IMR-90 (cell line): ENCODE measurements at regions not wholly inside any gene's neighbourhood (a gene's known extent, or its start where the extent isn't known, plus 50 kb on each side); places are given as distances from the start of the nearest gene placed in this dataset.

Experiments
- ATAC-seq: fragments of 200-7000 bp; cut with Tn5 transposase; 2 replicates; pipeline ENCODE4 v1.9.1; 2020; ENCODE audit warnings: low read depth, mild to moderate bottlenecking, moderate library complexity
- BruUV-seq: library from RNA; stranded (reverse); fragments of 400-500 nt; replicated peaks from 2 replicates; lab custom pipeline; 2021; lab: Mats Ljungman, UMichigan
- CTCF ChIA-PET: fragments of 300-600 bp; formaldehyde crosslinking; extraction: SDS; loops from one replicate; lab custom pipeline; 2021; ENCODE audit warnings: antibody characterized with exemption; lab: Yijun Ruan, JAX
- POLR2A ChIA-PET: fragments of 300-600 bp; sonication (Branson Sonifier 250); formaldehyde crosslinking; loops from one replicate; lab custom pipeline; 2022; ENCODE audit warnings: antibody characterized with exemption; ENCODE audit not compliant: unreplicated experiment; lab: Charles Lee
- DNase-seq: peaks from one replicate; pipeline ENCODE4 v3.0.0; 2013
- H2AFZ ChIP-seq: replicated peaks from 2 replicates; pipeline ENCODE3; 2013; ENCODE audit warnings: low read length, mild to moderate bottlenecking; ENCODE audit not compliant: poor library complexity
- H2AK5ac ChIP-seq: 2 replicates; pipeline ENCODE4 v1.6.1; 2013; ENCODE audit warnings: low read depth, low read length, inconsistent platforms
- H2AK9ac ChIP-seq: replicated peaks from 2 replicates; pipeline ENCODE3; 2013; ENCODE audit warnings: mild to moderate bottlenecking, low read depth, low read length, moderate library complexity; ENCODE audit not compliant: poor library complexity
- H2BK120ac ChIP-seq: 2 replicates; pipeline ENCODE4 v1.6.1; 2013; ENCODE audit warnings: low read depth, low read length, inconsistent platforms
- H2BK15ac ChIP-seq: 3 replicates; pipeline ENCODE4 v1.6.1; 2013; ENCODE audit warnings: low read depth, low read length, inconsistent platforms
- H2BK20ac ChIP-seq: 2 replicates; pipeline ENCODE4 v1.6.1; 2013; ENCODE audit warnings: low read depth, mild to moderate bottlenecking, inconsistent platforms, low read length, moderate library complexity
- H2BK5ac ChIP-seq: 2 replicates; pipeline ENCODE4 v1.6.1; 2013; ENCODE audit warnings: mild to moderate bottlenecking, low read depth, low read length, inconsistent platforms; ENCODE audit not compliant: poor library complexity, severe bottlenecking
- H3K14ac ChIP-seq: replicated peaks from 2 replicates; pipeline ENCODE4 v1.6.1; 2013; ENCODE audit warnings: low read depth, low read length, inconsistent platforms
- H3K18ac ChIP-seq: 2 replicates; pipeline ENCODE4 v1.6.1; 2013; ENCODE audit warnings: low read depth, low read length, control low read depth
- H3K23ac ChIP-seq: 2 replicates; pipeline ENCODE4 v1.6.1; 2013; ENCODE audit warnings: low read depth, low read length, inconsistent platforms
- H3K27ac ChIP-seq: 2 replicates; pipeline ENCODE4 v1.5.1; 2013; ENCODE audit warnings: mild to moderate bottlenecking, control low read depth, low read length; ENCODE audit not compliant: insufficient read depth
- H3K27me3 ChIP-seq: 2 replicates; pipeline ENCODE4 v1.6.1; 2013; ENCODE audit warnings: low read length; ENCODE audit not compliant: control insufficient read depth, insufficient read depth
- H3K36me3 ChIP-seq: 2 replicates; pipeline ENCODE4 v1.6.1; 2013; ENCODE audit warnings: low read length, mixed read lengths; ENCODE audit not compliant: control insufficient read depth, insufficient read depth
- H3K4ac ChIP-seq: 2 replicates; pipeline ENCODE4 v1.6.1; 2013; ENCODE audit warnings: low read depth, low read length, inconsistent platforms
- H3K4me1 ChIP-seq: 2 replicates; pipeline ENCODE4 v1.6.1; 2013; ENCODE audit warnings: low read length, mixed read lengths; ENCODE audit not compliant: control insufficient read depth, insufficient read depth
- H3K4me2 ChIP-seq: 2 replicates; pipeline ENCODE4 v1.6.1; 2013; ENCODE audit warnings: low read depth, mild to moderate bottlenecking, control low read depth, low read length, moderate library complexity
- H3K4me3 ChIP-seq: 2 replicates; pipeline ENCODE4 v1.5.1; 2013; ENCODE audit warnings: low read depth, mild to moderate bottlenecking, control low read depth, low read length, moderate library complexity; ENCODE audit not compliant: insufficient read depth
- H3K56ac ChIP-seq: 2 replicates; pipeline ENCODE4 v1.6.1; 2013; ENCODE audit warnings: low read length, inconsistent platforms; ENCODE audit not compliant: insufficient read depth; ENCODE audit errors: extremely low read depth
- H3K79me1 ChIP-seq, 2 experiments: 2 replicates each; pipeline ENCODE4 v1.6.1; 2013; ENCODE audit warnings: low read length in 2 of 2, inconsistent platforms in 1 of 2, low read depth in 1 of 2
- H3K9ac ChIP-seq: 2 replicates; pipeline ENCODE4 v1.6.1; 2013; ENCODE audit warnings: low read depth, low read length, control low read depth
- H3K9me1 ChIP-seq: 2 replicates; pipeline ENCODE4 v1.6.1; 2013; ENCODE audit warnings: low read length, inconsistent platforms; ENCODE audit not compliant: insufficient read depth
- H3K9me3 ChIP-seq: 2 replicates; pipeline ENCODE4 v1.6.1; 2013; ENCODE audit warnings: low read length; ENCODE audit not compliant: control insufficient read depth, insufficient read depth
- H4K20me1 ChIP-seq: 2 replicates; pipeline ENCODE4 v1.6.1; 2013; ENCODE audit warnings: low read length, inconsistent platforms; ENCODE audit not compliant: insufficient read depth
- H4K5ac ChIP-seq: 2 replicates; pipeline ENCODE4 v1.6.1; 2013; ENCODE audit warnings: mild to moderate bottlenecking, low read depth, low read length, control low read depth
- H4K8ac ChIP-seq, 2 experiments: 2 replicates each; pipeline ENCODE4 v1.6.1; 2013; ENCODE audit warnings: low read depth in 2 of 2, low read length in 2 of 2, control low read depth in 1 of 2, inconsistent platforms in 1 of 2
- H4K91ac ChIP-seq: 2 replicates; pipeline ENCODE4 v1.6.1; 2013; ENCODE audit warnings: low read depth, low read length, inconsistent platforms; ENCODE audit not compliant: insufficient read depth
- CTCF ChIP-seq: conservative IDR thresholded peaks from 2 replicates; pipeline ENCODE4 v1.5.1; 2012; ENCODE audit warnings: mild to moderate bottlenecking, low read depth, low read length, improper control_type of control experiment
- RFX5 ChIP-seq: IDR thresholded peaks from 2 replicates; pipeline ENCODE4 v1.8.0; 2012; ENCODE audit warnings: low read depth, mild to moderate bottlenecking, low read length, moderate library complexity
- WGBS, 2 experiments: methylation state at CpG; one replicate each; pipeline versions ENCODE4 v1.1.5 to v1.1.7; 2013; ENCODE audit warnings: missing lambda C conversion rate in 2 of 2; ENCODE audit not compliant: insufficient read length in 1 of 2; ENCODE audit errors: extremely low coverage in 2 of 2; 5-methylcytosine and 5-hydroxymethylcytosine counted together
- dilution Hi-C: fragments of 300-500 bp; cut with HindIII; formaldehyde crosslinking; loops from one replicate; pipeline ENCODE4 v1.14.3; 2018; ENCODE audit warnings: low sequenced_read_pairs; ENCODE audit not compliant: unreplicated experiment
- in situ Hi-C: fragments of 300-500 bp; cut with MboI; formaldehyde crosslinking; loops from 3 replicates; pipeline ENCODE4 v1.14.3; 2019; ENCODE audit warnings: low sequenced_read_pairs, inconsistent platforms, mixed read lengths
- intact Hi-C: fragments of 100-400 bp; cut with micrococcal nuclease; formaldehyde crosslinking; loops from 2 replicates; pipeline ENCODE4 v1.10.0; 2022

GRCh38 chr16:9225527-9226316 lies 134.3 kb downstream of the HAPSTR1 start:
- Histone ChIP-seq H3K56ac (no peak overlapping the region), H3K4me1 (no peaks in the 10 kb centered on the region), H2AK9ac (no peak overlapping the region), H2AK5ac (no peak overlapping the region), H2AFZ (no peak overlapping the region), H3K79me1 (no peaks in the 10 kb centered on the region), H3K9me3 (no peaks in the 10 kb centered on the region), H2BK20ac (no peak overlapping the region), H3K4me2 (no peak overlapping the region), H3K9me1 (no peaks in the 10 kb centered on the region), H3K27me3 (no peaks in the 10 kb centered on the region), H2BK5ac (no peak overlapping the region), H4K8ac (no peak overlapping the region), H4K20me1 (no peaks in the 10 kb centered on the region), H3K18ac (no peak overlapping the region), H3K27ac (no peak overlapping the region), H3K4ac (no peak overlapping the region), H2BK120ac (no peak overlapping the region), H2BK15ac (no peak overlapping the region), H3K23ac (no peak overlapping the region), H4K5ac (no peak overlapping the region), H3K14ac (no peak overlapping the region), H3K9ac (no peak overlapping the region), H4K91ac (no peak overlapping the region), H3K4me3 (no peak overlapping the region), H3K36me3 (no peaks in the 10 kb centered on the region)
- no peak for DNase-seq
- intact Hi-C loops = no loop called here
- ChIA-PET POLR2A (no interaction called here), CTCF (no interaction called here)
- dilution Hi-C loops = no loop called here
- ATAC-seq = no peak
- in situ Hi-C loops = no loop called here
- BruUV-seq = no TSS peak
- WGBS, 2 experiments = 27% methylated on average over 5 of the region's 5 CpGs; no CpG with 5 or more reads in 1 of the 2 experiments
- TF ChIP-seq CTCF = peak; percentile 22; the same call in 1 of the 2 replicates
- TF ChIP-seq RFX5 = no peak
